PFSK-1 (cell line): ENCODE measurements at regions not wholly inside any gene's neighbourhood (a gene's known extent, or its start where the extent isn't known, plus 50 kb on each side); places are given as distances from the start of the nearest gene placed in this dataset.

Source experiments
- FOXP2 ChIP-seq: optimal IDR thresholded peaks from 2 replicates; pipeline ENCODE3; 2011; ENCODE audit warnings: borderline replicate concordance, control low read depth, inconsistent platforms; ENCODE audit not compliant: insufficient read depth; ENCODE audit errors: extremely low read length, extremely low read depth
- POLR2AphosphoS5 ChIP-seq: IDR thresholded peaks from 2 replicates; pipeline ENCODE4 v1.6.1; 2012; ENCODE audit warnings: low read depth, mild to moderate bottlenecking, control low read depth, low read length, moderate library complexity
- REST ChIP-seq, 2 experiments: IDR thresholded peaks; 2 replicates each; pipeline versions ENCODE4 v1.6.1 to v1.8.0; 2011 to 2012; ENCODE audit warnings: low read depth in 2 of 2, low read length in 2 of 2, control low read depth in 1 of 2, inconsistent platforms in 1 of 2, mild to moderate bottlenecking in 1 of 2, moderate library complexity in 1 of 2; ENCODE audit not compliant: insufficient read depth in 1 of 2
- SIN3A ChIP-seq: IDR thresholded peaks from 2 replicates; pipeline ENCODE4 v1.6.1; 2012; ENCODE audit warnings: mild to moderate bottlenecking, low read length, moderate library complexity, borderline replicate concordance; ENCODE audit not compliant: insufficient read depth
- TAF1 ChIP-seq: IDR thresholded peaks from 2 replicates; pipeline ENCODE4 v1.6.1; 2012; ENCODE audit warnings: low read length, control low read depth, borderline replicate concordance; ENCODE audit not compliant: insufficient read depth

GRCh38 chr17:47066095-47066494 is 87.0 kb upstream of the RPRML start:
- no peak for TF ChIP-seq TAF1
- no peak for TF ChIP-seq FOXP2
- no peak for TF ChIP-seq POLR2AphosphoS5
- no peak for TF ChIP-seq REST (IDR thresholded peaks at IDR 0.05; ENCODE audit: insufficient read depth in 1 of 2, low read depth in 2 of 2, low read length in 2 of 2)
- no peak for TF ChIP-seq SIN3A
